IMR-90 (cell line): ENCODE measurements at regions not wholly inside any gene's neighbourhood (a gene's known extent, or its start where the extent isn't known, plus 50 kb on each side); places are given as distances from the start of the nearest gene placed in this dataset.

Experiments
- ATAC-seq: fragments of 200-7000 bp; cut with Tn5 transposase; 2 replicates; pipeline ENCODE4 v1.9.1; 2020; ENCODE audit warnings: low read depth, mild to moderate bottlenecking, moderate library complexity
- BruUV-seq: library from RNA; stranded (reverse); fragments of 400-500 nt; replicated peaks from 2 replicates; lab custom pipeline; 2021; lab: Mats Ljungman, UMichigan
- CTCF ChIA-PET: fragments of 300-600 bp; formaldehyde crosslinking; extraction: SDS; loops from one replicate; lab custom pipeline; 2021; ENCODE audit warnings: antibody characterized with exemption; lab: Yijun Ruan, JAX
- POLR2A ChIA-PET: fragments of 300-600 bp; sonication (Branson Sonifier 250); formaldehyde crosslinking; loops from one replicate; lab custom pipeline; 2022; ENCODE audit warnings: antibody characterized with exemption; ENCODE audit not compliant: unreplicated experiment; lab: Charles Lee
- DNase-seq: peaks from one replicate; pipeline ENCODE4 v3.0.0; 2013
- H2AFZ ChIP-seq: replicated peaks from 2 replicates; pipeline ENCODE3; 2013; ENCODE audit warnings: low read length, mild to moderate bottlenecking; ENCODE audit not compliant: poor library complexity
- H2AK5ac ChIP-seq: 2 replicates; pipeline ENCODE4 v1.6.1; 2013; ENCODE audit warnings: low read depth, low read length, inconsistent platforms
- H2AK9ac ChIP-seq: replicated peaks from 2 replicates; pipeline ENCODE3; 2013; ENCODE audit warnings: mild to moderate bottlenecking, low read depth, low read length, moderate library complexity; ENCODE audit not compliant: poor library complexity
- H2BK120ac ChIP-seq: 2 replicates; pipeline ENCODE4 v1.6.1; 2013; ENCODE audit warnings: low read depth, low read length, inconsistent platforms
- H2BK15ac ChIP-seq: 3 replicates; pipeline ENCODE4 v1.6.1; 2013; ENCODE audit warnings: low read depth, low read length, inconsistent platforms
- H2BK20ac ChIP-seq: 2 replicates; pipeline ENCODE4 v1.6.1; 2013; ENCODE audit warnings: low read depth, mild to moderate bottlenecking, inconsistent platforms, low read length, moderate library complexity
- H2BK5ac ChIP-seq: 2 replicates; pipeline ENCODE4 v1.6.1; 2013; ENCODE audit warnings: mild to moderate bottlenecking, low read depth, low read length, inconsistent platforms; ENCODE audit not compliant: poor library complexity, severe bottlenecking
- H3K14ac ChIP-seq: replicated peaks from 2 replicates; pipeline ENCODE4 v1.6.1; 2013; ENCODE audit warnings: low read depth, low read length, inconsistent platforms
- H3K18ac ChIP-seq: 2 replicates; pipeline ENCODE4 v1.6.1; 2013; ENCODE audit warnings: low read depth, low read length, control low read depth
- H3K23ac ChIP-seq: 2 replicates; pipeline ENCODE4 v1.6.1; 2013; ENCODE audit warnings: low read depth, low read length, inconsistent platforms
- H3K27ac ChIP-seq: 2 replicates; pipeline ENCODE4 v1.5.1; 2013; ENCODE audit warnings: mild to moderate bottlenecking, control low read depth, low read length; ENCODE audit not compliant: insufficient read depth
- H3K27me3 ChIP-seq: 2 replicates; pipeline ENCODE4 v1.6.1; 2013; ENCODE audit warnings: low read length; ENCODE audit not compliant: control insufficient read depth, insufficient read depth
- H3K36me3 ChIP-seq: 2 replicates; pipeline ENCODE4 v1.6.1; 2013; ENCODE audit warnings: low read length, mixed read lengths; ENCODE audit not compliant: control insufficient read depth, insufficient read depth
- H3K4ac ChIP-seq: 2 replicates; pipeline ENCODE4 v1.6.1; 2013; ENCODE audit warnings: low read depth, low read length, inconsistent platforms
- H3K4me1 ChIP-seq: 2 replicates; pipeline ENCODE4 v1.6.1; 2013; ENCODE audit warnings: low read length, mixed read lengths; ENCODE audit not compliant: control insufficient read depth, insufficient read depth
- H3K4me2 ChIP-seq: 2 replicates; pipeline ENCODE4 v1.6.1; 2013; ENCODE audit warnings: low read depth, mild to moderate bottlenecking, control low read depth, low read length, moderate library complexity
- H3K4me3 ChIP-seq: 2 replicates; pipeline ENCODE4 v1.5.1; 2013; ENCODE audit warnings: low read depth, mild to moderate bottlenecking, control low read depth, low read length, moderate library complexity; ENCODE audit not compliant: insufficient read depth
- H3K56ac ChIP-seq: 2 replicates; pipeline ENCODE4 v1.6.1; 2013; ENCODE audit warnings: low read length, inconsistent platforms; ENCODE audit not compliant: insufficient read depth; ENCODE audit errors: extremely low read depth
- H3K79me1 ChIP-seq, 2 experiments: 2 replicates each; pipeline ENCODE4 v1.6.1; 2013; ENCODE audit warnings: low read length in 2 of 2, inconsistent platforms in 1 of 2, low read depth in 1 of 2
- H3K9ac ChIP-seq: 2 replicates; pipeline ENCODE4 v1.6.1; 2013; ENCODE audit warnings: low read depth, low read length, control low read depth
- H3K9me1 ChIP-seq: 2 replicates; pipeline ENCODE4 v1.6.1; 2013; ENCODE audit warnings: low read length, inconsistent platforms; ENCODE audit not compliant: insufficient read depth
- H3K9me3 ChIP-seq: 2 replicates; pipeline ENCODE4 v1.6.1; 2013; ENCODE audit warnings: low read length; ENCODE audit not compliant: control insufficient read depth, insufficient read depth
- H4K20me1 ChIP-seq: 2 replicates; pipeline ENCODE4 v1.6.1; 2013; ENCODE audit warnings: low read length, inconsistent platforms; ENCODE audit not compliant: insufficient read depth
- H4K5ac ChIP-seq: 2 replicates; pipeline ENCODE4 v1.6.1; 2013; ENCODE audit warnings: mild to moderate bottlenecking, low read depth, low read length, control low read depth
- H4K8ac ChIP-seq, 2 experiments: 2 replicates each; pipeline ENCODE4 v1.6.1; 2013; ENCODE audit warnings: low read depth in 2 of 2, low read length in 2 of 2, control low read depth in 1 of 2, inconsistent platforms in 1 of 2
- H4K91ac ChIP-seq: 2 replicates; pipeline ENCODE4 v1.6.1; 2013; ENCODE audit warnings: low read depth, low read length, inconsistent platforms; ENCODE audit not compliant: insufficient read depth
- BHLHE40 ChIP-seq: fragments of 150-350 bp; IDR thresholded peaks from 2 replicates; pipeline ENCODE4 v1.6.1; 2016; ENCODE audit warnings: mild to moderate bottlenecking, low read depth, low read length
- CEBPB ChIP-seq: IDR thresholded peaks from 2 replicates; pipeline ENCODE4 v1.6.1; 2012; ENCODE audit warnings: low read depth, low read length, improper control_type of control experiment
- CHD1 ChIP-seq: IDR thresholded peaks from 2 replicates; pipeline ENCODE4 v1.6.1; 2012; ENCODE audit warnings: low read depth, low read length, improper control_type of control experiment
- CTCF ChIP-seq: conservative IDR thresholded peaks from 2 replicates; pipeline ENCODE4 v1.5.1; 2012; ENCODE audit warnings: mild to moderate bottlenecking, low read depth, low read length, improper control_type of control experiment
- ELK1 ChIP-seq: fragments of 150-350 bp; IDR thresholded peaks from 2 replicates; pipeline ENCODE4 v1.6.1; 2016; ENCODE audit warnings: low read depth, mild to moderate bottlenecking, low read length, moderate library complexity, borderline replicate concordance
- FOS ChIP-seq: fragments of 150-350 bp; IDR thresholded peaks from 2 replicates; pipeline ENCODE4 v1.6.1; 2016; ENCODE audit warnings: low read depth, low read length
- MAFK ChIP-seq: IDR thresholded peaks from 2 replicates; pipeline ENCODE4 v1.6.1; 2012; ENCODE audit warnings: low read depth, low read length, improper control_type of control experiment
- MAZ ChIP-seq: IDR thresholded peaks from 2 replicates; pipeline ENCODE4 v1.6.1; 2012; ENCODE audit warnings: low read depth, mild to moderate bottlenecking, low read length, improper control_type of control experiment, moderate library complexity, borderline replicate concordance
- MXI1 ChIP-seq: IDR thresholded peaks from 2 replicates; pipeline ENCODE4 v1.6.1; 2012; ENCODE audit warnings: low read depth, mild to moderate bottlenecking, low read length, moderate library complexity, borderline replicate concordance
- NFE2L2 ChIP-seq: fragments of 150-350 bp; IDR thresholded peaks from 2 replicates; pipeline ENCODE4 v1.6.1; 2016; ENCODE audit warnings: low read depth, mild to moderate bottlenecking, low read length
- POLR2A ChIP-seq: IDR thresholded peaks from 2 replicates; pipeline ENCODE4 v1.6.1; 2012; ENCODE audit warnings: mild to moderate bottlenecking, low read depth, low read length
- RCOR1 ChIP-seq: IDR thresholded peaks from 2 replicates; pipeline ENCODE4 v1.6.1; 2012; ENCODE audit warnings: mild to moderate bottlenecking, low read length, improper control_type of control experiment; ENCODE audit not compliant: insufficient replicate concordance
- RFX5 ChIP-seq: IDR thresholded peaks from 2 replicates; pipeline ENCODE4 v1.8.0; 2012; ENCODE audit warnings: low read depth, mild to moderate bottlenecking, low read length, moderate library complexity
- SMC3 ChIP-seq: fragments of 150-350 bp; IDR thresholded peaks from 2 replicates; pipeline ENCODE4 v1.6.1; 2016; ENCODE audit warnings: low read depth, mild to moderate bottlenecking, antibody characterized with exemption, low read length, moderate library complexity
- USF2 ChIP-seq: fragments of 150-350 bp; IDR thresholded peaks from 2 replicates; pipeline ENCODE4 v1.6.1; 2017; ENCODE audit warnings: mild to moderate bottlenecking, antibody characterized with exemption, low read length, low read depth
- WGBS, 2 experiments: methylation state at CpG; one replicate each; pipeline versions ENCODE4 v1.1.5 to v1.1.7; 2013; ENCODE audit warnings: missing lambda C conversion rate in 2 of 2; ENCODE audit not compliant: insufficient read length in 1 of 2; ENCODE audit errors: extremely low coverage in 2 of 2; 5-methylcytosine and 5-hydroxymethylcytosine counted together
- dilution Hi-C: fragments of 300-500 bp; cut with HindIII; formaldehyde crosslinking; loops from one replicate; pipeline ENCODE4 v1.14.3; 2018; ENCODE audit warnings: low sequenced_read_pairs; ENCODE audit not compliant: unreplicated experiment
- in situ Hi-C: fragments of 300-500 bp; cut with MboI; formaldehyde crosslinking; loops from 3 replicates; pipeline ENCODE4 v1.14.3; 2019; ENCODE audit warnings: low sequenced_read_pairs, inconsistent platforms, mixed read lengths
- intact Hi-C: fragments of 100-400 bp; cut with micrococcal nuclease; formaldehyde crosslinking; loops from 2 replicates; pipeline ENCODE4 v1.10.0; 2022

GRCh38 chr4:31192341-31192740 is 472.2 kb downstream of the PCDH7 start:
- H2AK5ac ChIP-seq, result no peak overlapping the region
- WGBS, 2 experiments, result no CpG with 5 or more reads among the region's 2 CpGs
- no peak overlapping the region for H3K4me2 ChIP-seq
- H3K27me3 ChIP-seq, result no peaks in the 10 kb centered on the region
- no peak overlapping the region for H3K23ac ChIP-seq
- H4K20me1 ChIP-seq, result no peaks in the 10 kb centered on the region
- no peak overlapping the region for H2BK5ac ChIP-seq
- no peak overlapping the region for H4K91ac ChIP-seq
- H3K79me1 ChIP-seq, result no peaks in the 10 kb centered on the region
- H4K8ac ChIP-seq, result no peak overlapping the region
- no peak overlapping the region for H3K4ac ChIP-seq
- CTCF ChIA-PET, result no interaction called here
- H2BK120ac ChIP-seq, result no peak overlapping the region
- no peak overlapping the region for H3K4me3 ChIP-seq
- POLR2A ChIA-PET, result no interaction called here
- dilution Hi-C loops (no loop called here), intact Hi-C loops (no loop called here), in situ Hi-C loops (no loop called here)
- H3K4me1 ChIP-seq, result no peaks in the 10 kb centered on the region
- H2AFZ ChIP-seq, result no peak overlapping the region
- TF ChIP-seq RFX5 (no peak), FOS (no peak), MXI1 (no peak), USF2 (no peak), RCOR1 (no peak), POLR2A (no peak), CEBPB (no peak), MAZ (no peak), CHD1 (no peak), NFE2L2 (no peak), MAFK (no peak), BHLHE40 (no peak), ELK1 (no peak), CTCF (no peak), SMC3 (no peak)
- H2AK9ac ChIP-seq, result no peak overlapping the region
- no peaks in the 10 kb centered on the region for H3K36me3 ChIP-seq
- H3K56ac ChIP-seq, result no peak overlapping the region
- H3K14ac ChIP-seq, result no peak overlapping the region
- no TSS peak for BruUV-seq
- H3K9ac ChIP-seq, result no peak overlapping the region
- no peak overlapping the region for H4K5ac ChIP-seq
- H3K27ac ChIP-seq, result no peak overlapping the region
- H3K18ac ChIP-seq, result no peak overlapping the region
- ATAC-seq (no peak), DNase-seq (no peak)
- H3K9me1 ChIP-seq, result no peaks in the 10 kb centered on the region
- H2BK20ac ChIP-seq, result no peak overlapping the region
- no peaks in the 10 kb centered on the region for H3K9me3 ChIP-seq
- no peak overlapping the region for H2BK15ac ChIP-seq
